DOHH2 (cell line): ENCODE measurements at regions not wholly inside any gene's neighbourhood (a gene's known extent, or its start where the extent isn't known, plus 50 kb on each side); places are given as distances from the start of the nearest gene placed in this dataset.

ENCODE experiments used
- CTCF ChIP-seq: fragments of 200-600 bp; sonication (generic); IDR thresholded peaks from one replicate; pipeline ENCODE4 v1.5.1; 2014; ENCODE audit warnings: antibody characterized with exemption, mild to moderate bottlenecking, low read depth, low read length; ENCODE audit not compliant: poor library complexity, severe bottlenecking
- EZH2phosphoT487 ChIP-seq: fragments of 200-600 bp; sonication (generic); IDR thresholded peaks from 2 replicates; pipeline ENCODE4 v1.6.1; 2017; ENCODE audit warnings: borderline replicate concordance, mild to moderate bottlenecking, antibody characterized with exemption, low read length, moderate library complexity, mixed read lengths

- TF ChIP-seq EZH2phosphoT487 = no peak
- no peak for TF ChIP-seq CTCF
Measured at GRCh38 chr5:51987669-51988209, 604.5 kb downstream of the ISL1 start.
